DND-41 (cell line): ENCODE measurements at regions not wholly inside any gene's neighbourhood (a gene's known extent, or its start where the extent isn't known, plus 50 kb on each side); places are given as distances from the start of the nearest gene placed in this dataset.

Experiments
- ATAC-seq: fragments of 200-7000 bp; cut with Tn5 transposase; 3 replicates; pipeline ENCODE4 v1.9.1; 2021; ENCODE audit warnings: low read depth; ENCODE audit not compliant: insufficient read depth
- DNase-seq: peaks from one replicate; pipeline ENCODE4 v3.0.0-alpha.2; 2020
- H2AFZ ChIP-seq: 2 replicates; pipeline ENCODE4 v1.6.0; 2012; ENCODE audit warnings: low read depth, low read length
- H3K27ac ChIP-seq: 2 replicates; pipeline ENCODE4 v1.5.1; 2012; ENCODE audit warnings: low read length, inconsistent platforms
- H3K27me3 ChIP-seq: fragments of 200-600 bp; sonication (generic); 2 replicates; pipeline ENCODE4 v1.6.0; 2012; ENCODE audit warnings: low read length, mild to moderate bottlenecking, inconsistent platforms; ENCODE audit not compliant: insufficient read depth, poor library complexity
- H3K36me3 ChIP-seq: 2 replicates; pipeline ENCODE4 v1.5.1; 2012; ENCODE audit warnings: low read length, inconsistent platforms; ENCODE audit not compliant: insufficient read depth
- H3K4me1 ChIP-seq: 2 replicates; pipeline ENCODE4 v1.5.1; 2012; ENCODE audit warnings: mild to moderate bottlenecking, low read length; ENCODE audit not compliant: insufficient read depth
- H3K4me2 ChIP-seq: 2 replicates; pipeline ENCODE4 v1.6.0; 2012; ENCODE audit warnings: mild to moderate bottlenecking, moderate library complexity, low read length, inconsistent platforms; ENCODE audit not compliant: insufficient read depth
- H3K4me3 ChIP-seq, 2 experiments: fragments of 200-600 bp in 1 of 2; shearing (Covaris generic) in 1 of 2; 2 replicates each; pipeline ENCODE4 v1.5.1; 2012 to 2016; ENCODE audit warnings: inconsistent platforms in 2 of 2, low read length in 2 of 2, mild to moderate bottlenecking in 2 of 2, low read depth in 1 of 2, moderate library complexity in 1 of 2
- H3K79me2 ChIP-seq: 2 replicates; pipeline ENCODE4 v1.6.0; 2012; ENCODE audit warnings: low read length, inconsistent platforms; ENCODE audit not compliant: insufficient read depth
- H3K9ac ChIP-seq: 2 replicates; pipeline ENCODE4 v1.6.0; 2012; ENCODE audit warnings: low read depth, mild to moderate bottlenecking, inconsistent platforms, low read length, moderate library complexity
- H3K9me3 ChIP-seq: 2 replicates; pipeline ENCODE4 v1.5.1; 2012; ENCODE audit warnings: low read length, moderate library complexity, mild to moderate bottlenecking, inconsistent platforms; ENCODE audit not compliant: insufficient read depth, severe bottlenecking
- H4K20me1 ChIP-seq: 2 replicates; pipeline ENCODE4 v1.6.0; 2012; ENCODE audit warnings: low read length; ENCODE audit not compliant: insufficient read depth
- EZH2 ChIP-seq: IDR thresholded peaks from 3 replicates; pipeline ENCODE4 v1.6.1; 2012; ENCODE audit warnings: borderline replicate concordance, low read depth, mild to moderate bottlenecking, moderate library complexity, low read length, inconsistent platforms; ENCODE audit not compliant: severe bottlenecking
- TF ChIP-seq, protein P1 (sequence below): IDR thresholded peaks from 2 replicates; pipeline ENCODE4 v1.5.1; 2012; ENCODE audit warnings: borderline replicate concordance, low read length, moderate library complexity, mild to moderate bottlenecking; ENCODE audit not compliant: poor library complexity, severe bottlenecking; ENCODE audit errors: extremely low read depth

DNA sequence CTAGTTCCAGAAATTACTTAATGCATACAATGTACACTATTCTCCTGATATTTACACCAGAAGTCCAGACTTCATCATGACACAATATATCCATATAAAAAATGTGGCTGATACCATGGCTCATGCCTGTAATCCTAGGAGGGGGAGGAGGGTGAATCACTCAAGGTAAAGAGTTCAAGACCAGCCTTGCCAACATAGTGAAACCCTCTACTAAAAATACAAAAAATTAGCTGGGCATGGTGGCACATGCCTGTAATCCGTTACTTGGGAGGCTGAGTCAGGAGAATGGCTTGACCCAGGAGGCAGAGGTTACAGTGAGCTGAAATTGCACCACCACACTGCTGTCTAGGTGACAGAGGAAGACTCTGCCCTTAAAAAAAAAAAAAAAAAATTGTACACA, 192.5 kb upstream of the HSFY2 start:
- H2AFZ ChIP-seq = no peak overlapping the region
- no peaks in the 10 kb centered on the region for H3K79me2 ChIP-seq
- no peaks in the 10 kb centered on the region for H4K20me1 ChIP-seq
- no peak overlapping the region for H3K27ac ChIP-seq
- H3K4me3 ChIP-seq = no peak overlapping the region
- TF ChIP-seq EZH2 = no peak
- TF ChIP-seq, protein P1, sequence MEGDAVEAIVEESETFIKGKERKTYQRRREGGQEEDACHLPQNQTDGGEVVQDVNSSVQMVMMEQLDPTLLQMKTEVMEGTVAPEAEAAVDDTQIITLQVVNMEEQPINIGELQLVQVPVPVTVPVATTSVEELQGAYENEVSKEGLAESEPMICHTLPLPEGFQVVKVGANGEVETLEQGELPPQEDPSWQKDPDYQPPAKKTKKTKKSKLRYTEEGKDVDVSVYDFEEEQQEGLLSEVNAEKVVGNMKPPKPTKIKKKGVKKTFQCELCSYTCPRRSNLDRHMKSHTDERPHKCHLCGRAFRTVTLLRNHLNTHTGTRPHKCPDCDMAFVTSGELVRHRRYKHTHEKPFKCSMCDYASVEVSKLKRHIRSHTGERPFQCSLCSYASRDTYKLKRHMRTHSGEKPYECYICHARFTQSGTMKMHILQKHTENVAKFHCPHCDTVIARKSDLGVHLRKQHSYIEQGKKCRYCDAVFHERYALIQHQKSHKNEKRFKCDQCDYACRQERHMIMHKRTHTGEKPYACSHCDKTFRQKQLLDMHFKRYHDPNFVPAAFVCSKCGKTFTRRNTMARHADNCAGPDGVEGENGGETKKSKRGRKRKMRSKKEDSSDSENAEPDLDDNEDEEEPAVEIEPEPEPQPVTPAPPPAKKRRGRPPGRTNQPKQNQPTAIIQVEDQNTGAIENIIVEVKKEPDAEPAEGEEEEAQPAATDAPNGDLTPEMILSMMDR = no peak
- H3K36me3 ChIP-seq = no peaks in the 10 kb centered on the region
- H3K9me3 ChIP-seq = no peaks in the 10 kb centered on the region
- ATAC-seq = no peak
- H3K9ac ChIP-seq = no peak overlapping the region
- no peaks in the 10 kb centered on the region for H3K27me3 ChIP-seq
- H3K4me1 ChIP-seq = no peaks in the 10 kb centered on the region
- DNase-seq = no peak
- no peak overlapping the region for H3K4me2 ChIP-seq

GRCh38 chrY:18958846-18959245, 185.3 kb upstream of the HSFY2 start:
- H2AFZ ChIP-seq = no peak overlapping the region
- DNase-seq (no peak), ATAC-seq (no peak)
- H3K79me2 ChIP-seq = no peaks in the 10 kb centered on the region
- H3K4me3 ChIP-seq = no peak overlapping the region
- H3K36me3 ChIP-seq = no peaks in the 10 kb centered on the region
- no peak overlapping the region for H3K27ac ChIP-seq
- TF ChIP-seq EZH2 = no peak
- TF ChIP-seq, protein P1 = no peak
- no peaks in the 10 kb centered on the region for H3K27me3 ChIP-seq
- no peaks in the 10 kb centered on the region for H3K4me1 ChIP-seq
- H4K20me1 ChIP-seq = no peaks in the 10 kb centered on the region
- no peak overlapping the region for H3K4me2 ChIP-seq
- H3K9me3 ChIP-seq = no peaks in the 10 kb centered on the region
- no peak overlapping the region for H3K9ac ChIP-seq

DNA sequence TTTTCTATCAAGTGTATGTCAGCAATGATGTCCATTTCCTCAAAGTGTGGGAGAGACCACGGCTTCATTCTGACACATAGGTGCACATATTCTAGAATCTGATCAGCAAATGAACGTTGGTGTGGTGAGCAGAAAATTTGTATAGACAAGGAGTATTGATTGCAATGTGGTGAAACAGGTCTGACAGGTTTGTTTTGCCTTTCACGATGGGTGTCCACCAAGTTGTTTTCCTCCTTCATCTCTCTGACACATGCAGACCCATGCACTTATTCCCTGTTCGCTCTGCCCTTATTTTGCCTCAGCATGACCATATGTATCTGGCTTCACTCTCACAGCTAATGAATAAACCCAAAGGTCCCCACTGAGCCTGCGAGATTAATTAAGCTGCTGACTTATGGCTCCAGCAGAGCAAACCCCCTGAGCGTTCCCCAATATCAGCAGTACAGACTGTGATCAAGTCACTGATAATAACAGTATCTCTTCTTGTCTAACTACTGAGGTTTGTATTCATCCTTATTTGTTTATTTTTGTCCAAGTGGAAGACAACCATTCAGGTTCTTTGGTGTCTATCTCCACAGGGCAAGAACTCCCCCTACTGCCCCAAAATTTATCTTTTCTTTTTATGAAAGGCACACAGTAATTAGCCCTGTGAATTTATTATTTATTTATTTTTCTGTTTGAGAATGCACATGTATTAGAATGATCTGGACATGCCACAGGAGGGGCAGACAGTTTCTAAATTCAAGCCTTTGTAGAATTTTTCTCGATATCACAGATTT, 178.3 kb upstream of the HSFY2 start:
- Histone ChIP-seq H2AFZ (no peak overlapping the region), H3K27me3 (no peaks in the 10 kb centered on the region), H3K9me3 (no peaks in the 10 kb centered on the region), H3K9ac (no peak overlapping the region), H4K20me1 (no peaks in the 10 kb centered on the region), H3K27ac (no peak overlapping the region), H3K4me2 (no peak overlapping the region), H3K4me3 (no peak overlapping the region), H3K79me2 (no peaks in the 10 kb centered on the region), H3K4me1 (no peaks in the 10 kb centered on the region), H3K36me3 (no peaks in the 10 kb centered on the region)
- no peak for ATAC-seq
- DNase-seq = no peak
- no peak for TF ChIP-seq EZH2
- TF ChIP-seq, protein P1 = no peak

GRCh38 chrY:18951019-18951418, 177.5 kb upstream of the HSFY2 start:
- Histone ChIP-seq H3K79me2 (no peaks in the 10 kb centered on the region), H3K4me3 (no peak overlapping the region), H3K27ac (no peak overlapping the region), H3K4me1 (no peaks in the 10 kb centered on the region), H3K9ac (no peak overlapping the region), H4K20me1 (no peaks in the 10 kb centered on the region), H3K27me3 (no peaks in the 10 kb centered on the region), H2AFZ (no peak overlapping the region), H3K4me2 (no peak overlapping the region), H3K36me3 (no peaks in the 10 kb centered on the region), H3K9me3 (no peaks in the 10 kb centered on the region)
- TF ChIP-seq EZH2 = no peak
- TF ChIP-seq, protein P1 = no peak
- ATAC-seq = no peak
- DNase-seq = no peak
